Mesendoderm (in vitro differentiated cells): ENCODE measurements at regions not wholly inside any gene's neighbourhood (a gene's known extent, or its start where the extent isn't known, plus 50 kb on each side); places are given as distances from the start of the nearest gene placed in this dataset.
"Not testable (repeated sequence)": the region's sequence is repeated elsewhere in the genome, so short reads cannot be mapped to it uniquely, and the experiment has no call there.

Experiments used
- DNase-seq: peaks from one replicate; pipeline ENCODE4 v3.0.0; 2013
- H2AK5ac ChIP-seq: 2 replicates; pipeline ENCODE4 v1.6.1; 2013; ENCODE audit warnings: low read length, inconsistent platforms
- H2BK120ac ChIP-seq: 2 replicates; pipeline ENCODE4 v1.6.1; 2013; ENCODE audit warnings: low read depth, mild to moderate bottlenecking, low read length, moderate library complexity, mixed read lengths
- H2BK15ac ChIP-seq: replicated peaks from 2 replicates; pipeline ENCODE4 v1.6.1; 2013; ENCODE audit warnings: low read depth, mild to moderate bottlenecking, moderate library complexity
- H2BK5ac ChIP-seq: 2 replicates; pipeline ENCODE4 v1.6.1; 2013; ENCODE audit warnings: low read length, inconsistent platforms
- H3K18ac ChIP-seq: 2 replicates; pipeline ENCODE4 v1.6.1; 2013; ENCODE audit warnings: mild to moderate bottlenecking, low read length, mixed read lengths
- H3K23ac ChIP-seq: one replicate; pipeline ENCODE4 v1.6.1; 2013; ENCODE audit warnings: low read length
- H3K27ac ChIP-seq: 2 replicates; pipeline ENCODE4 v1.5.1; 2013; ENCODE audit warnings: low read depth, mild to moderate bottlenecking, inconsistent platforms, low read length, moderate library complexity
- H3K27me3 ChIP-seq: 2 replicates; pipeline ENCODE4 v1.6.1; 2013; ENCODE audit warnings: low read length, control low read depth, mild to moderate bottlenecking, inconsistent platforms; ENCODE audit not compliant: insufficient read depth, poor library complexity
- H3K36me3 ChIP-seq: 2 replicates; pipeline ENCODE4 v1.6.1; 2013; ENCODE audit warnings: low read length, inconsistent platforms; ENCODE audit not compliant: control insufficient read depth, insufficient read depth
- H3K4ac ChIP-seq: one replicate; pipeline ENCODE4 v1.6.1; 2013; ENCODE audit warnings: low read depth, mild to moderate bottlenecking, low read length, moderate library complexity
- H3K4me1 ChIP-seq: 2 replicates; pipeline ENCODE4 v1.6.1; 2013; ENCODE audit warnings: low read depth, low read length, inconsistent platforms; ENCODE audit not compliant: control insufficient read depth
- H3K4me2 ChIP-seq: 2 replicates; pipeline ENCODE4 v1.6.1; 2013; ENCODE audit warnings: low read length
- H3K4me3 ChIP-seq: 2 replicates; pipeline ENCODE4 v1.5.1; 2013; ENCODE audit warnings: mild to moderate bottlenecking, low read length
- H3K56ac ChIP-seq: one replicate; pipeline ENCODE4 v1.6.1; 2013; ENCODE audit warnings: low read length
- H3K79me1 ChIP-seq: 2 replicates; pipeline ENCODE4 v1.6.1; 2013; ENCODE audit warnings: low read length, inconsistent platforms
- H3K79me2 ChIP-seq: 2 replicates; pipeline ENCODE4 v1.6.1; 2013; ENCODE audit warnings: mild to moderate bottlenecking, low read length; ENCODE audit not compliant: control insufficient read depth, insufficient read depth
- H3K9ac ChIP-seq: 2 replicates; pipeline ENCODE4 v1.6.1; 2013; ENCODE audit warnings: low read length, inconsistent platforms
- H4K5ac ChIP-seq: one replicate; pipeline ENCODE4 v1.6.1; 2013; ENCODE audit warnings: low read length
- H4K8ac ChIP-seq: one replicate; pipeline ENCODE4 v1.6.1; 2013; ENCODE audit warnings: low read depth, mild to moderate bottlenecking, control low read depth, low read length, moderate library complexity
- WGBS: extraction: QIAGEN DNeasy Blood & Tissue Kit; methylation state at CpG from one replicate; pipeline ENCODE4 v1.1.7; 2013; ENCODE audit warnings: low lambda C conversion rate, missing lambda C conversion rate; ENCODE audit not compliant: insufficient coverage; ENCODE audit errors: extremely low coverage; 5-methylcytosine and 5-hydroxymethylcytosine counted together

DNA sequence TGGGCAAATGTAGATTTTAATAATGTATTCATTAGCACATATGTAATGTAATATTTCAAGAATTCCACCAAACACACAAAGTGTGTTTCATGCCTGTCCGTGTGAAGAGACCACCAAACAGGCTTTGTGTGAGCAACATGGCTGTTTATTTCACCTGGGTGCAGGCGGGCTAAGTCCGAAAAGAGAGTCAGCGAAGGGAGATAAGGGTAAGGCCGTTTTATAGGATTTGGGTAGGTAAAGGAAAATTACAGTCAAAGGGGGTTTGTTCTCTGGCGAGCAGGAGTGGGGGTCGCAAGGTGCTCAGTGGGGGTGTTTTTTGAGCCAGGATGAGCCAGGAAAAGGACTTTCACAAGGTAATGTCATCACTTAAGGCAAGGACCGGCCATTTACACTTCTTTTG is 875.8 kb downstream of the TBL1XR1 start:
- not testable (repeated sequence) for H3K27me3 ChIP-seq, H3K4me1 ChIP-seq, H3K79me1 ChIP-seq, H3K23ac ChIP-seq, H3K56ac ChIP-seq, H3K36me3 ChIP-seq, H3K9ac ChIP-seq, H3K27ac ChIP-seq, H3K4ac ChIP-seq, H2AK5ac ChIP-seq, DNase-seq, H2BK15ac ChIP-seq, H3K18ac ChIP-seq, H4K8ac ChIP-seq, H2BK5ac ChIP-seq, H3K4me2 ChIP-seq, H4K5ac ChIP-seq, H3K4me3 ChIP-seq, H2BK120ac ChIP-seq
- WGBS = no CpG with 5 or more reads among the region's 8 CpGs
- peaks cover 25% of the 10 kb centered on the region for H3K79me2 ChIP-seq

- no peak for DNase-seq
- no peak overlapping the region for H2AK5ac ChIP-seq
- no peak overlapping the region for H3K23ac ChIP-seq
- H3K36me3 ChIP-seq = no peaks in the 10 kb centered on the region
- H3K9ac ChIP-seq = no peak overlapping the region
- H2BK5ac ChIP-seq = no peak overlapping the region
- no peaks in the 10 kb centered on the region for H3K79me1 ChIP-seq
- H3K56ac ChIP-seq = no peak overlapping the region
- H3K27ac ChIP-seq = no peak overlapping the region
- no peak overlapping the region for H2BK15ac ChIP-seq
- H2BK120ac ChIP-seq = peak overlapping the region; percentile 92
- H3K4me2 ChIP-seq = no peak overlapping the region
- H3K4ac ChIP-seq = no peak overlapping the region
- H3K27me3 ChIP-seq = no peaks in the 10 kb centered on the region
- H3K4me3 ChIP-seq = no peak overlapping the region
- H3K4me1 ChIP-seq = no peaks in the 10 kb centered on the region
- peak overlapping the region; percentile 69 for H3K18ac ChIP-seq
- no CpG with 5 or more reads among the region's 2 CpGs for WGBS
- no peak overlapping the region for H4K5ac ChIP-seq
- H4K8ac ChIP-seq = no peak overlapping the region
- H3K79me2 ChIP-seq = peaks cover 25% of the 10 kb centered on the region
Measured at GRCh38 chr3:176321099-176321498, 876.2 kb downstream of the TBL1XR1 start.

DNA sequence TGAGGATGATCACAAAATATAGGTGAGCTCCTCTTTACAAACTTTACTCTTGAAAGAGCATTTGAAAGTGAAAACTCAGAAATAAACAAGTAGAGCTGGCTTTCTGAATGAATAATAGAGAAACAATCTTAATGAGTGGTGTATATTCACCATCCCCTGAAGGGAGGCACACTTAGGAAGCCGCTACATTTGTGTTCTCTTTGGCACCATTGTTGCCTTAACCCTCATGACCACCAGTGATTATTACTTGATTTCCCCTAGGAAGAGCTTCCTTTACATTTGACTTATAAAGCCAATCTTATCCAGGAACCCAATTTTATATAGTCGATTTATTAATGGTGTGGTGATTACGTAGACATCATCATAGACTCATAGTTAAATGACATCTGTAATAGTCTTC is 883.9 kb downstream of the TBL1XR1 start:
- no peak overlapping the region for H2BK15ac ChIP-seq
- no peak overlapping the region for H3K4me3 ChIP-seq
- H3K4me2 ChIP-seq = no peak overlapping the region
- H3K18ac ChIP-seq = no peak overlapping the region
- no peak overlapping the region for H3K4ac ChIP-seq
- no peaks in the 10 kb centered on the region for H3K36me3 ChIP-seq
- H2AK5ac ChIP-seq = no peak overlapping the region
- H3K4me1 ChIP-seq = no peaks in the 10 kb centered on the region
- DNase-seq = no peak
- no peaks in the 10 kb centered on the region for H3K27me3 ChIP-seq
- no peak overlapping the region for H2BK120ac ChIP-seq
- H2BK5ac ChIP-seq = no peak overlapping the region
- no peak overlapping the region for H4K5ac ChIP-seq
- no CpG with 5 or more reads among the region's 3 CpGs for WGBS
- H3K9ac ChIP-seq = no peak overlapping the region
- H3K27ac ChIP-seq = no peak overlapping the region
- no peak overlapping the region for H3K56ac ChIP-seq
- H3K23ac ChIP-seq = no peak overlapping the region
- no peaks in the 10 kb centered on the region for H3K79me1 ChIP-seq
- H3K79me2 ChIP-seq = peaks cover 9% of the 10 kb centered on the region
- H4K8ac ChIP-seq = no peak overlapping the region

- Histone ChIP-seq H3K79me2 (peaks cover 6% of the 10 kb centered on the region), H3K27me3 (no peaks in the 10 kb centered on the region), H4K5ac (no peak overlapping the region), H3K27ac (no peak overlapping the region), H2BK120ac (no peak overlapping the region), H2BK15ac (no peak overlapping the region), H3K23ac (no peak overlapping the region), H3K4me1 (no peaks in the 10 kb centered on the region), H2AK5ac (no peak overlapping the region), H3K79me1 (no peaks in the 10 kb centered on the region), H2BK5ac (no peak overlapping the region), H3K4me2 (no peak overlapping the region), H4K8ac (no peak overlapping the region), H3K9ac (no peak overlapping the region), H3K36me3 (no peaks in the 10 kb centered on the region), H3K18ac (no peak overlapping the region), H3K56ac (no peak overlapping the region), H3K4ac (no peak overlapping the region), H3K4me3 (no peak overlapping the region)
- no peak for DNase-seq
- WGBS = no CpG with 5 or more reads among the region's 4 CpGs
Measured at GRCh38 chr3:176310641-176311040, 886.6 kb downstream of the TBL1XR1 start.

DNA sequence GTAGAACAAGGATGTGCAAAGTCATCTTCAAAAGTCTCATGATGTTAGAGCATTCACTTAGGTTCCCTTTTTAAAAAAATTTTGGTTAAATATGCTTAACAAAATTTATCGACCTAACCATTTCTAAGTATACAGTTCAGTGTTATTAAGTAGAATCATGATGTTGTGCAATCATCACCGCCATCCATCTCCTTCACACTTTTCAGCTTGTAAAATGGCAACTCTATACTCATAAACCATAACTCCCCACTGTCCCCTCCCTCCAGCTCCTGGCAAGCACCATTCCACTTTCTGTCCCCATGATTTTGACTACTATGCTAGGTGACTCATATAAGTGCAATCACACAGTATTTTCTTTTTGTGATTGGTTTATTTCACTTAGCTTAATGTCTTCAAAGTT is 895.0 kb downstream of the TBL1XR1 start:
- H2BK120ac ChIP-seq = no peak overlapping the region
- H2BK15ac ChIP-seq = no peak overlapping the region
- H3K79me1 ChIP-seq = no peaks in the 10 kb centered on the region
- H2BK5ac ChIP-seq = no peak overlapping the region
- no peak overlapping the region for H3K4me2 ChIP-seq
- H3K4me1 ChIP-seq = no peaks in the 10 kb centered on the region
- no peak overlapping the region for H3K9ac ChIP-seq
- no peak overlapping the region for H3K56ac ChIP-seq
- H3K79me2 ChIP-seq = peaks cover 2% of the 10 kb centered on the region
- H3K23ac ChIP-seq = no peak overlapping the region
- no peak overlapping the region for H4K5ac ChIP-seq
- no CpG with 5 or more reads among the region's 2 CpGs for WGBS
- no peak overlapping the region for H3K18ac ChIP-seq
- H3K4me3 ChIP-seq = no peak overlapping the region
- H3K4ac ChIP-seq = no peak overlapping the region
- no peak overlapping the region for H4K8ac ChIP-seq
- H3K36me3 ChIP-seq = no peaks in the 10 kb centered on the region
- no peak overlapping the region for H3K27ac ChIP-seq
- H3K27me3 ChIP-seq = no peaks in the 10 kb centered on the region
- H2AK5ac ChIP-seq = no peak overlapping the region
- no peak for DNase-seq

DNA sequence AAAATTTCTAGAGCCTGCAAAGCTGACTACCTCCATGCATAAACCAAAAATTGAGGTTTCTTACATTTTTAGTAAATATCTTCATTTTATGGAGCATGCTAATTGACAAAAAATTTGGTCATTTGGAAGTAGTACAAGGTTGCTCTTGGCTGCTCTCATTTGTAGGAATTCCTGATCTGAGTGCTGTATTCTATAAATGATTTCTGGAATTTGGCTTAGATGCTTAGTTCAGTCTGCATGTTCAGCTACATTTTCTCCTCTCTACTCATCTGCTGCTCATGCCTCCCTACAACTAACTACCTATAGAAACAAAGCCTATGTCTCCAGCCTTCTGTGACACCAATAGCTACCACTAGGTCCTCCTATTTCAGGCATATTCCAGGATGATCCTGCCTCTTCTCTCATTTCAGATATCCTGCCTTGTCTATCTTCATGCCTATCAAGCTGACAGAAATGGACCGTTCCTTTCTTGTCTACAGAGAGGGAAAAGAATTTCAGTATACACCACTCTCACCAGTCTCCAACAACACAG is 901.1 kb downstream of the TBL1XR1 start:
- H2BK15ac ChIP-seq = no peak overlapping the region
- H3K9ac ChIP-seq = no peak overlapping the region
- no peak overlapping the region for H3K27ac ChIP-seq
- WGBS = no CpG with 5 or more reads among the region's 1 CpG
- no peak overlapping the region for H2BK120ac ChIP-seq
- no peaks in the 10 kb centered on the region for H3K79me2 ChIP-seq
- no peaks in the 10 kb centered on the region for H3K27me3 ChIP-seq
- no peaks in the 10 kb centered on the region for H3K36me3 ChIP-seq
- H3K79me1 ChIP-seq = no peaks in the 10 kb centered on the region
- no peak overlapping the region for H3K4ac ChIP-seq
- H4K5ac ChIP-seq = no peak overlapping the region
- H2BK5ac ChIP-seq = no peak overlapping the region
- H2AK5ac ChIP-seq = no peak overlapping the region
- no peak overlapping the region for H3K56ac ChIP-seq
- H4K8ac ChIP-seq = no peak overlapping the region
- no peak overlapping the region for H3K18ac ChIP-seq
- H3K4me3 ChIP-seq = no peak overlapping the region
- DNase-seq = peak; percentile 40
- no peak overlapping the region for H3K23ac ChIP-seq
- no peaks in the 10 kb centered on the region for H3K4me1 ChIP-seq
- no peak overlapping the region for H3K4me2 ChIP-seq
